ENCODE measurements at regions not wholly inside any gene's neighbourhood (a gene's known extent, or its start where the extent isn't known, plus 50 kb on each side); places are given as distances from the start of the nearest gene placed in this dataset.
A peak's percentile ranks its signal among the peaks of the same experiment; 100 is the strongest.

DNA sequence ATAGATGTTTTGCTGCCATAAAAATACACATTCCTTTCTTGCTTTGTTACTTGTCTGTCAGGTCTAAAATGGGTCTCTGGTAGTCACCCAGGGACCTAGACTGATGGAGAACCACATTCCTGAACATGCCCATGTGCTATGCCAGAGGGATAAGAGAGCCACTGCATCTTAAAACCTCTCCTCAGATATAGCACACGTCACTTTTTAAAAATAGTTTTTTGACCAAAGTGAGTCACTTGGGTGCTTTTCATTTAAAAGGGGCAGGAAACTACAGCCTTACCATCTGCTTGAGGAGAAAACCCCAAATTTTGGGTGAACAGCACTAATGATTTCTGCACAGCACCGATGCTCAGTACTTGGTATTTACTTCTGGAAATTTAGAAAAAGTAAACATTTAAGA, 197.8 kb downstream of the OGFRL1 start:
- no peak for ATAC-seq (ENCODE audit: low FRiP score)
- TF ChIP-seq, protein P1, sequence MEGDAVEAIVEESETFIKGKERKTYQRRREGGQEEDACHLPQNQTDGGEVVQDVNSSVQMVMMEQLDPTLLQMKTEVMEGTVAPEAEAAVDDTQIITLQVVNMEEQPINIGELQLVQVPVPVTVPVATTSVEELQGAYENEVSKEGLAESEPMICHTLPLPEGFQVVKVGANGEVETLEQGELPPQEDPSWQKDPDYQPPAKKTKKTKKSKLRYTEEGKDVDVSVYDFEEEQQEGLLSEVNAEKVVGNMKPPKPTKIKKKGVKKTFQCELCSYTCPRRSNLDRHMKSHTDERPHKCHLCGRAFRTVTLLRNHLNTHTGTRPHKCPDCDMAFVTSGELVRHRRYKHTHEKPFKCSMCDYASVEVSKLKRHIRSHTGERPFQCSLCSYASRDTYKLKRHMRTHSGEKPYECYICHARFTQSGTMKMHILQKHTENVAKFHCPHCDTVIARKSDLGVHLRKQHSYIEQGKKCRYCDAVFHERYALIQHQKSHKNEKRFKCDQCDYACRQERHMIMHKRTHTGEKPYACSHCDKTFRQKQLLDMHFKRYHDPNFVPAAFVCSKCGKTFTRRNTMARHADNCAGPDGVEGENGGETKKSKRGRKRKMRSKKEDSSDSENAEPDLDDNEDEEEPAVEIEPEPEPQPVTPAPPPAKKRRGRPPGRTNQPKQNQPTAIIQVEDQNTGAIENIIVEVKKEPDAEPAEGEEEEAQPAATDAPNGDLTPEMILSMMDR (IDR thresholded peaks at IDR 0.05): no peak
- no peak for DNase-seq (ENCODE audit: low spot score)

GRCh38 chr6:71488186-71488585, 199.6 kb downstream of the OGFRL1 start:
- DNase-seq (ENCODE audit: low spot score): no peak
- TF ChIP-seq, protein P1 (IDR thresholded peaks at IDR 0.05): no peak
- ATAC-seq (ENCODE audit: low FRiP score): no peak

DNA sequence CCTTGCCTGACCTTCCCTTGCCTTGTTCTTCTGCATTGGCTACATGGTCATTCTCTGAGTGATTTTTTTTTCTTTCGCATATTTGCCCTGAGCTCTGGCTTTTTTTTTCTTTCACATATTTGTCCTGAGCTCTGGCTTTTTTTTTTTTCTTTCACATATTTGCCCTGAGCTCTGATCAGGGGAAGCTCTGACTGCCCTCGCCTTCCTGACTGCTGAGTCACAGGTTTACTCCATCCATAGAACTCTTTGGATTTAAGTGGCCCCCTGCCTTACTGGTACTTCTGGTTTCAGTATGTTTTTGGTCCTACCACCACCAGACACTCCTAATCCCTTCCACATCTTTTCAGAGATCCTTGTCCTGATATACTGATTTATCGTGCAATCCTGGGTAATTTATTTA, 201.1 kb downstream of the OGFRL1 start:
- TF ChIP-seq, protein P1 (IDR thresholded peaks at IDR 0.05): no peak
- DNase-seq (ENCODE audit: low spot score): no peak
- ATAC-seq (ENCODE audit: low FRiP score): peak; percentile 91

- DNase-seq (ENCODE audit: low spot score) (no peak), ATAC-seq (ENCODE audit: low FRiP score) (no peak)
- TF ChIP-seq, protein P1 (IDR thresholded peaks at IDR 0.05): no peak
Observed at GRCh38 chr6:71490876-71491275, 202.3 kb downstream of the OGFRL1 start.

- TF ChIP-seq, protein P1 (IDR thresholded peaks at IDR 0.05): no peak
- ATAC-seq (ENCODE audit: low FRiP score) (no peak), DNase-seq (ENCODE audit: low spot score) (no peak)
Observed at GRCh38 chr6:71491844-71492243, 203.2 kb downstream of the OGFRL1 start.

GRCh38 chr6:71492668-71493067, 204.1 kb downstream of the OGFRL1 start:
- TF ChIP-seq, protein P1 (IDR thresholded peaks at IDR 0.05): no peak
- DNase-seq (ENCODE audit: low spot score) (no peak), ATAC-seq (ENCODE audit: low FRiP score) (no peak)

- DNase-seq (ENCODE audit: low spot score) (no peak), ATAC-seq (ENCODE audit: low FRiP score) (no peak)
- TF ChIP-seq, protein P1 (IDR thresholded peaks at IDR 0.05): no peak
Observed at GRCh38 chr6:71496018-71496721, 207.6 kb downstream of the OGFRL1 start.
